GDM1 (cell line): ENCODE measurements at regions not wholly inside any gene's neighbourhood (a gene's known extent, or its start where the extent isn't known, plus 50 kb on each side); places are given as distances from the start of the nearest gene placed in this dataset.
"Not testable (repeated sequence)": the region's sequence is repeated elsewhere in the genome, so short reads cannot be mapped to it uniquely, and the experiment has no call there.

Experiments
- DNase-seq: peaks from one replicate; lab custom pipeline; 2025; lab: John Stamatoyannopoulos, UW

DNA sequence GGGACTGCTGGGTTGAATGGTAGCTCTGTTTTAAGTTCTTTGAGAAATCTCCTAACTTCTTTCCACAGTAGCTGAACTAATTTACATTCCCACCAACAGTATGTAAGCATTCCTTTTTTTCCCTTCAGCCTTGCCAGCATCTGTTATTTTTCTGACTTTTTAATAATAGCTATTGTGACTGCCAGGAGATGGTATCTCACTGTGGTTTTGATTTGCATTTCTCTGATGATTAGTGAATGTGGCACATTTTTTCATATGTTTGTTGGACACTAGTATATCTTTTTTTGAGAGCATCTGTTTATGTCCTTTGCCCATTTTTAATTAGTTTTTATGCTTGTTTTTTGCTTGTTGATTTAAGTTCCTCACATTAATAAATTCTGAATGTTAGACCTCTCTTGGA lies 990.8 kb downstream of the GATA3 start:
- DNase-seq, result no peak

DNA sequence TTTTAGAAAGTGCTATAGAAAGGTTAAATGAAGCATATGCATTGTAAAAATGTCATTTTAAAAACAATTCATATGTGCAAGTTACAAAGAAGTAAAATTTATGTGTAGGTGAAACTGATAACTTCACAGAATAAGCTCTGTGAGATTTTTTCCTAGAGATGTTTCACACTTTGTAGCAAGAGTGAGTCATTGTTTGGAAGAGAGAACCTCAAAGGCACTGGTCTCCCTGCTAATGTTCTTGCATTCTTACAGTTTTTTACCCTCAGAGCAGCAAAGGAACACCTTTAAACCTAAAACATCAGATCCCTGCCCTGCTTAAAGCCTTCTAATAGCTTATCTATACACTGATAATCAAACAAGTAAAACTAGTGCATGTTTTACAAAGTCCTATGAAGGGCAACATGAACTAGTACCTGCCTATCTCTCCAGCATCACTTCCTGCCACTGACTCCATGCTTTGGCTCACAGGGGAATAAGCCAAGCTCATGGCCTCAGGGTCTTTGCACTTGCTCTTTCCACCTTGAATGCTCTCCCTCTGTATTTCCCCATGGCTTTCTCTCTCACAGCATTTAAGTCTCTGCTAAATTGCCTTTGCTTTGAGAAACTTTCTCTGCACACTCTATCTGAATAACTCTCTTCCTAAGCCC lies 997.0 kb downstream of the GATA3 start:
- no peak for DNase-seq

DNA sequence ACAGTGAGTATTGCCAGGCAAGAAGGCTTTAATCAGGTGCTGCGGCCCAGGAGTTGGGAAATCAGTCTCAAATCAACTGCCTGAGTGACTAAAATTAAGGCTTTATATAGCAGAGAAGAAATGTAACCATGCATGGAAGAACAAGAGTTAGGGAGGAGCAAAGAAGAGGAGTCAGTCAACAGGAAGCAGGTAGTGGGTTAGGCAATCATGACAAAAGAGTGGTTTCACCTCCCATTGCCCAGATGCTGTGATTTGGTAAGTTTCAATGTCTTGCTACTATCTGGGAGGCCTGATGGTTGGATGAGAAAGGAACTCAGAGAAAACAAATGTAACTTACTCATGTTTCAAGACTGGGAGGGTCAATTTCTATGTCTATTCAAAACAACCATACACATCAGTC lies 998.3 kb downstream of the GATA3 start:
- DNase-seq, result no peak

DNA sequence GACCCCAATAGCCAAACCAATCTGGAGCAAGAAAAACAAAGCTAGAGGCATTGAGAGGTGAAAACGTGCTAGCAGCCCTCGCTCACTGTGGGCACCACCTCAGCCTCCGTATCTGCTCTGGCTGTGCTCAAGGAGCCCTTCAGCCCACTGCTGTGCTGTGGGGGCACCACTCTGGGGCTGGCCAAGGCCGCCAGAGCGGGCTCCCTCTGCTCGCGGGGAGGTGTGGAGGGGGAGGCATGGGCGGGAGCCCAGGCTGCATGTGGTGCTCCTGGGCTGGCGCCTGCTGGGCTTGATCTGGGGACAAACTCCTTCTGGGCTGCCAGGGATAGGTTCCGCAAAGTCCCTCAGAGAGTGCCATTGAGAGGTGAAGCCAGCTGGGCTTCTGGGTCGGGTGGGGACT lies 1002.0 kb downstream of the GATA3 start:
- DNase-seq, result no peak

DNA sequence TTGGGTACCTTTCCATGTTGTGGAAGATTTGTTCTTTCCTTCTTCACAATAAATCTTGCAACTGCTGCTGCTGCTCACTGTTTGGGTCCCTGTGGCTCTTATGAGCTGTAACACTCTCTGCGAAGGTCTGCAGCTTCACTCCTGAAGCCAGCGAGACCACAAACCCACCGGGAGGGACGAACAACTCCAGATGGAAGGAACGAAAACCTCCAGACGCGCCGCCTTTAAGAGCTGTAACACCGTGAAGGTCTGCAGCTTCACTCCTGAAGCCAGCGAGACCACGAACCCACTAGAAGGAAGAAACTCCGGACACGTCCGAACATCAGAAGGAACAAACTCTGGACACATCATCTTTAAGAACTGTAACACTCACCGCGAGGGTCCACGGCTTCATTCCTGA lies 1002.8 kb downstream of the GATA3 start:
- DNase-seq, result not testable (repeated sequence)

DNA sequence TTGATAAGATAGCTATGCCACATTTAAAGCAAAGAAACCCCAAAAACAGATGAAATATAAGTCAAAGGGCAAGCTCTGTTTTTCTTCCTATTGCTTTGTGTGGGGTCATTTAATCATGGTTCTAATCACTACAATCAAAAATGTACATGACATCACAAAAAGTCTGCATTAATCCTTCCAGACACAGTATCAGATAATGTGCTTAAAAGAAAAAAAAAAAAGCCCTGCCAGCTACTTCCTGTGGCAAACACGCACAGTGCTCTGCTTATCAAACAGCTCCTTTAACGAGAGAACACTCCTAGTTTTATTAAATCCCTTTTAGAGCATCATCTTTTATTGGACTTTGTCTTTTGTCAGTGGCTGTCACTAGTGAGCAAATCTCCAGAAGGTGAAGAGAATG lies 1005.8 kb downstream of the GATA3 start:
- no peak for DNase-seq

DNA sequence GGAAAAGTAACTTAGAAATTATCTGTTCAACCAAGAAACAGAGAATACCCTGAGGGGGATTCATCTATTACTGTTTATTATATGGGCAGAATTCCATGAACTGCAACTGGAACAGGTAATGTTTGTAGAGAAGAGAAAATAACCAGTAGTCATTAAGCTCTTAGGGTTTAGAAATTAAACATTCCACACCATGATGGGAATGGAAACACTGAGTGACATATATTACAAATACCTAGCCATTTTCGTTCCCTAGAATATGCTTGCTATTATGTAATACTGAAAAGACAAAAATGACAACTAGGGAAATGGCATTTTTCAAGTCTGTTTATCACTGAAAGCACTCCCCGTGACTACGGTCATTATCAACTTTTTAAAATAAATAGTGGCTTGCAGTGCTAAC lies 1007.4 kb downstream of the GATA3 start:
- DNase-seq, result no peak

DNA sequence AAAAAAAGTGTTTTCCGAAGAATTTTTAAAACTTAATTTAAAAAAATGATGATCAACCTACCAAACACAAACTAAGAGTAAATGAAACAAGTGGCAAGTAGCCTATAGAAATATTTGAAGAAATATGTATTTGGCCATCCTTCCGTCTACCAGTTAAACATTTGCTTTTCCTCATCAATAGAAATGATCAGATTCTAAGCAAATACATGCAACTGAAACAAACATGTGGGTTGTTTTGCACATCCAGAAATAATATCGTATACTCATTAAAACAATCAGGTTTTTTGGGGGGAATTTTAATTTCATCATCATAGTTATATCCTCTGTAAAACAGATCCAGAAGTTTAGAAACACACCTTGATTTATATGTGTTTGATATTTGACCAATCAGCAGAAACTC lies 1011.7 kb downstream of the GATA3 start:
- no peak for DNase-seq

DNA sequence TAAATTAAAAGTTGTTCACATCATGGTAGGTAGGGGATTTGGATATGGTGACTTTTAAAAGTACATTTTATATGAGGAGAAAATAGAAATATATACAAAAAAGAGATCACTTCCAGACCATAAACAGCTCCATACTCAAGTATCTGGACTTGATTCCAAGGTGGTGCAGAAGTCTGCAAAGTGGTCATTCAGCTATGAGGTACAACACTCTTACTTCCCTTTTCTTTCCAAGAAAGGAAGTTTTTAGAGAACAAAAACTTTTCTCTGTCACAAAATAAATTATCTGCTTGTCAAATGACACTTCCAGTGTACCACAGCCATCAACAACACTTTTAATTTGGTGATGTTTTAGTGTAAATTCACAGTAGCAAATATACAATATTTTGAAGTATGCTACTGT lies 1013.5 kb downstream of the GATA3 start:
- no peak for DNase-seq

DNA sequence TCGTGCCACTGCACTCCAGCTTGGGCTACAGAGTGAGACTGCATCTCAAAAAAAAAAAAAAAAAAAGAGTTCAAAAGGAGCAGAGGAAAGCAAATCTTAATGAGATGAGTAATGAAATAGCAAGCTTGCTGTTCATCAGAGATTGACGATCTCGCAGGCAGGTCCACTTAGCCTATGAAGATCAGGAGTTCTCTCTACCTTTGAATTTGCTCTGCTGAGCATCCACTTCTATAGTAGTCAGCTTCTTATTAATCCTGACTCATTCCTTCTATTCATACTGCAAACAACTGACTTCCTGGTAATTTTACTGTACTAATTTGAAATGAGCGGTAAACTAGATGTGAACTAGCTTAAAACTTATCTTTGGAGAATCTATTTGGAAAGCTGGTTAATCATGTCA lies 1014.6 kb downstream of the GATA3 start:
- DNase-seq, result no peak

DNA sequence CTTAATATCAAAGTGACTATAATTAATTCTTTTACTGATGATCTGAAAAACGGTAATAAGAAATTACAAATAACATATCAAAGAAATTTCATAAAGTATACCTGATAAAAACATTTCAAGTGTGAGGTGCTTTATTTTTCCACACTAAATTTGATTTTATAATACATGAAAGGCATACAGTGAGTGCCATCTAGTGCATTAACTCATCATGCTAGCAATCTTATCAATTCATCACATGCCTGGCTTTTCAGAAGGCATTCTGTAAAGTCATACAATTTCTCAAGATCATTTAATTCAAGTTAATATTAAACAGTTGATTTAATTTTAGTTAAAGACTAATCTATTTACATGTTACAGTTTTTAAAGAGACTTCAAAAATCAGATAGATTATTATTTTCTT lies 1020.9 kb downstream of the GATA3 start:
- no peak for DNase-seq

DNA sequence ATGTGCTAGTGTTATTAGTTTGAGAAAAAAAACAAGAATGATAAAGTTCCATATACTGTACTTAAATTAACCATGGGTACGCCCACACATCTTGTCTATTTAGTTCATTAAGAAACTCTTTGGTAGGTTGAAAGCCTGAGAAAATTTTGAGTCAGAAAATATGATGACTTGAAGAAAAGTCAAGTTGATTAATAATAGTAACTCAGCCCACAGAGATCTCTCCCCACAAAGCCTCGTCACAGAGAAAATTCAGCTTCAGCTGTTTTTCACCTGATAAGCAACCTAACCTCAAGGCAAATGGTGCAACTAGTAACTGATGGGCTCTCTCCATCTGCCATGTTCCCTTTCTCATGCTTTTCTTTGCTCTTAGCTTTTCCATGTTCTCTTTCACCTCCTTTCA lies 1021.6 kb downstream of the GATA3 start:
- no peak for DNase-seq

DNA sequence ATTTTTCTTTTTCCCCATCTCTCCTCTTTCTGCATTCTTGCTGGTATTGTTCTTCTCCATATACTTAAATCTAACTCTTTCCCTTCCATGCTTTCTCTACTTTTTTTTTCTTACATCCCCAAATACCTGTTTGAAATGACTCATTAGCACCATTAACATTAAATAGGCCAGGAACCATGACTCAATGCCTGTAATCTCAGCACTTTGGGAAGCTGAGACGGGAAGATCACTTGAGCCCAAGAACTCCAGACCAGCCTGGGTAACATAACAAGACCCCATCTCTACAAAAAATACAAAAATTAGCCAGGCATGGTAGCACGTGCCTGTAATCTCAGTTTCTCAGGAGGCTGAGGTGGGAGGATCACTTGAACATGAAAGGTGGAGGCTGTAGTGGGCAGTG lies 1026.8 kb downstream of the GATA3 start:
- no peak for DNase-seq

DNA sequence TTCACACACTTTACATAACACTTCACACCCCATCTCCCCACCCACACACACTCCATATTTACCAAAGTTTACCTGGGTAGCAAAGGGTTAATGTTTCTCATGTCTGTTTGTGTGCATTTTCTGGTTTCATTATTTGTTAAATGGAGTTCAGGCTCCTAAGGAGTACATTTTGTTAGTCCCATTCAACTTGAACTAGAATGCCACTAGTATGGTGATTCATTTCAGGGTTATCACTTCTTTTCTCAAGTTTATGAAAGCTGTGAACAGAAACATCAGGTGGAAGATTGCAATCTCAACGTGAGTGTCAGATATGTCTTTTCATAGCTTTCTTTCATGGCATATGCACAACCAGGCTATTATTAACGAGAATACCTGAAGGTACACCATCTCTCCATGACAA lies 1027.5 kb downstream of the GATA3 start:
- DNase-seq, result no peak

DNA sequence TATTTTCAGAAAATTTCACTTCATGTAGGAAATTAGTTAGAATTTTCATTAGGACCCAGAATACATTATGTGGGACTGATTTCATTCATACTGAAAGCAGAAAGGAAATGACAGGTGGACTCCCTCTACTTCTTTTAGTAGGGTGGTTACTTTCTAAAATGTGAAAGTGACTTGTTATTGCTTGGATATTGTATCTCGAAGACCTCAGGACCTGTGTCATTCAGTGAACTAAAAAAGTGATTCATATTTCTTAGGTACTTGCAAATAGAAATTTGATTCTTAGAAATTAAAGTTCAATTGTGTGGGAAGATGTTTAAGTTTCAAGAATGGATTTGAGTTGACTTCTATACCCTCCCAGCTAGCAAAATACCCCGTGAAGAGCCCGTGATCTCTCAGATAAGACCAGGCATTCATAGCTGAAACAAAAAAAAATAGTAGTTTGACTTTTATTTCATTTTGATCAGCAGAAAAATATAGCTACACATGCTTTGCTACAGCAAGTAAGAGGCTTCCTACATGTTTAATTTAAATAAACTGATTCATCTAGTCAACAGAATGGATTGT lies 1037.1 kb downstream of the GATA3 start:
- DNase-seq, result no peak

DNA sequence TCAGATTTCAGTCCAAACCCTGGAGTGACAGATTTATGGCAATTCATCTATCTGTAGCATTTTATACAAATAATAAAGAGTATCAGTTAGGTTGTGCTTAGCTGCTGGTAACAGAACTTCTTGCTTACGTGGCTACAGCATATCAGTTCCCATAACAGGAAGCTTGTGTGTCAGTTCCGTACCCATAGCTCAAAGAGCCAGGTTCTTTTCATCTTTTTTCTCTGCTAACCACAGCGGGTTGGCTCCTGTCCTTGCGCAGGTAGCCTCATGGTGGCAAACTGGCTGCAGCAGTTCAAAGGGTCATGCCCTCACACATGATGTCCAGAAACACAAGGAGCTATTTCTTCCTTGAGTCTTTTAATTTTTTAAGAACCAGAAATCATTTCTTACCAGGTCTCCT lies 1041.8 kb downstream of the GATA3 start:
- no peak for DNase-seq

DNA sequence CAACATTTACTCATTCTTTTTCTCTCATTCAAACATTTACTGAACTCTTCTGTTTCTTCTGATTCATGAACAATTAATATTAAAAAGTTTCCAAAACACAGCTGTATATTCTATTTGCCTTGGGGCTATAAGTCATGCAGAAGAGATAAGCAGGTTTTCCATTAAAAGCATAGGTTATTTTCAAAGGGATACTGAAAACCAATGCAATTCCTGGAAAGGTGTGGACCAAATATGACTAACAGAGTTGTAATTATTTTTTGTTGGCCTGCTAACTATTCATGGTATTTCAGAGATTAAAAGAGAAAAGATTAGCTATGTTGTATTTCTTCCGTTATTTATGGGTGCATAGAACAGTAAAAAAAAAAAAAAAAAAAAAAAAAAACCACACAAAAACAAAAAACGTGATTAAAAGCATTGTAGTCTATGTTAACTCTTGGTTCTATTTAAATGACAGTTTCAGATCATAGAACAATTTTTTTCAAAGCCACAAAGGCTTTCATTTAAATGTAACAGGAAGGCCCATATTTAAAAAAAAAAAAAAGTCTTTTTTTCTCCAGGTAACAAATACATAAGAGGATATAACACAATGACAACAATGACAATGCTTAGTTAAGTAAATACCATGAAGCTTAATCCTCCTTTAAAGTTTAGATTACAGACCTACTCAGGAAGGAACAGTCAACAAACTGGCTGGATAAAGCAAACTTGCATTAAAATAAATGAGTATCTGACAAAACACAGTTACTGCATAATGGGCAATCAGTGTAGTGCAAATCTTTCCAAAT lies 1042.9 kb downstream of the GATA3 start:
- DNase-seq, result no peak

DNA sequence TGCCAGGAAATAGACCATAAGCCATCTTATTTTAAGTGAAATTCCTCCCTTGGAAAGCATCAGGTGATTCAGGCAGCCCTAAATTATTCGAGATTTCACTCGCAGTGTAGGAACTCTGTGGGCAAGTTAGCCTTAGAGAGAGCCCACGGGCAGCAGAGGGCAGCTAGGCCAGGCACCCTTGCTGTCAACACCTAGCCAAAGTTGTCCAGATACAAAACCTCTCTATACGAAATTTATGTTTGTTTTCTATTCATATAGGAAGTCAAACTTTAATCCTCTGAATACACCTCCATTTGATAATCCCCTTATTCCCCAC lies 1043.5 kb downstream of the GATA3 start:
- DNase-seq, result no peak

DNA sequence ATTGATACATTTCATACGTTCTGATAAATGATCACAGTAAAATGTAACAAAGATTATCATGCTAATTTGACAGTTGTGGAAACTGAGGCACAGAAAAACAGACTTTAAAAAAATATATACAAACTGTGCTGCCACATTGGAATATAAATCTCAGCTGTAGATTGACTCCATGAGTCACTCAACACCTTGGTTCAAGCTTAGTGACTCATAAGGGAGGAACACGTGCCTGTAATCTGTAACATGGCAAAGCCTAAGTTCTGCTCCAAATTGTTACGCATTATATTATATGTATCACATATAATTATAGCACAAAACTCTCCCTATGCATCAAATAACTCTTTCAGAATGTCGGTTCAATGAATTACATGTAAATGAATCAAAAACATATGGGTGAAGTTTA lies 1047.5 kb downstream of the GATA3 start:
- DNase-seq, result no peak

DNA sequence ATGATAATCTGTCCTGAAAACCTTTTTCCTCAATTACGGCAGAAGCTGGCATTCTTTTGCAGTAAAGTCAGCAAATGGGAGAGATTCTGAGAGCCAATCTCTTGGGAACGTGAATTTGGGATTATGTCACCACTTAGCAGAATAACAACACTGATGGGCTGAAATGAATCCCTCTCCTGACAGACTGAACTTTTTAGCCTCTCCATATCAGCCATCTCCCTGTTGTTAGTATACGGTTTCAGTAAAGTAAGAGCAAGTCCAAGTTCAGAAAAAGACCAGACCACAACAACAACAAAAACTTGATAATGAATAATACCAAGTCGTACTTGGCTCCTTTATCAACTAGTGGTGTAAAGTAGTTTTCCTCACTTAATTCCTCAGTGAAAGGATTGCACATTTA lies 1048.8 kb downstream of the GATA3 start:
- no peak for DNase-seq

DNA sequence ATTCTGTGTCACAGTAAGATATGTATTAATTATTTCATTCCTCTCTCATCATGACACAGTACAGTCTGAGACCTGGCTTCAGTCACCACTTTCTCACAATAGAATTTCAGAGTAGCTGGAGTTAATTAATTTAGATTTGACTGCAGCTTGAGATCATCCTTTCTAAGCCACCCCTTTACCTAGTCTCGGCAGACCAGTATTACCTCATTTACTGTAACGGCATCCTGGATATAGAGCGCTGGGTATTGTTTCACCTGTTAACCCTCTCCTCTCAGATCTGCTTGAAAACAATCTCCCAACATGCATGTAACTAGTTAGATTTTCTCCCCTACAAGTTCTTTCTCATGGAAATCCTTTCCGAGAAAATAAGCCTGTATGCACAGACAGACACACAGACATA lies 1057.5 kb downstream of the GATA3 start:
- no peak for DNase-seq

DNA sequence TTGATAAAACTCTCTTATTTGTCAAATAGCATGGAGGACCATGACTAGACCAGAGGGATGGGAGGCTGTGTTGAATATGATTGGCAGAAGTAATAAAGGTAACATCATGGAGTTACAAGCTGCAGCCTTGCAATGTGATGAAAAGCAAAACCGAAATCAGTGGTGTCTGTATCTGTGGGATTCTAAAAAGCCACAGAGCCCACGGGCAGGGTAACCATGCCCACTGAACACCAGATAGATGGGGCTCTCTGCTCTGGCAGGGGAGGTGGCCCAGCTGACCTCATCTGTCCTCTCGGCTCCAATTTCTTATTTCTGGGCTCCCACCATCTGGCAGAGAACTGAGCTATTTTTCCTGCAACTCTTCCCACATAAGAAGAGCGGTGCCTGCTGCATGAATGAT lies 1072.2 kb downstream of the GATA3 start:
- DNase-seq, result no peak

DNA sequence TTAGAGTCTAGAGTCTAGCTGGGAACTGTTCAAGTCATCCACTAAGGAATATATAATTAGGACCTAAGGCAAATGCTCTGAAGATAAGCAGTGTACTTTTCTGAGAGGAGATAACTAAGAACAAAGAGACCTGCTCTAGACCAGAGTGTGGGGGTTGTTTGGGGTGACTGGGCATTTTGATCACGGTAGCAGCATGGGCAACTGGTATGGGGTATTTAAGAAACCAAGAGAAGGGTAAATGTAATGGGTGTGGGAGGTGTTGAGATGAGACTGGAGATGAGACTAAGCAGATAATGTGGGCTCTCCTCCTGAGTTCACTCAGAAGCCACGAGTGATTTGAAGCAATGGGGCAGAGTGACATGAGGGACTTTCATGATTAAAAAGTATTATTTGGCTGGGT lies 1082.9 kb downstream of the GATA3 start:
- DNase-seq, result no peak

DNA sequence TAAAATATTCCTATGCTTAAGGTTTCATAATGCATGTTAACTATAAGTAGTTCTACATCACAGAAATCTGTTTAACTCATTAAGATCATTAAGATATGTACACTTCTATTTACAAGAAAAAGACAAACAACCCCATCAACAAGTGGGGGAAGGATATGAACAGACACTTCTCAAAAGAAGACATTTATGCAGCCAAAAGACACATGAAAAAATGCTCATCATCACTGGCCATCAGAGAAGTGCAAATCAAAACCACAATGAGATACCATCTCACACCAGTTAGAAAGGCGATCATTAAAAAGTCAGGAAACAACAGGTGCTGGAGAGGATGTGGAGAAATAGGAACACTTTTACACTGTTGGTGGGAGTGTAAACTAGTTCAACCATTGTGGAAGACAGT lies 1084.3 kb downstream of the GATA3 start:
- not testable (repeated sequence) for DNase-seq
